GM12878 (cell line): ENCODE measurements at regions not wholly inside any gene's neighbourhood (a gene's known extent, or its start where the extent isn't known, plus 50 kb on each side); places are given as distances from the start of the nearest gene placed in this dataset.

ENCODE experiments used
- EZH2 ChIP-seq: IDR thresholded peaks from 2 replicates; pipeline ENCODE4 v1.6.1; 2012; ENCODE audit warnings: low read depth, mild to moderate bottlenecking, control low read depth, inconsistent platforms, low read length, borderline replicate concordance; ENCODE audit not compliant: control insufficient read depth
- POLR2A ChIP-seq: IDR thresholded peaks from 2 replicates; pipeline ENCODE4 v1.6.1; 2011; ENCODE audit warnings: low read depth, mild to moderate bottlenecking, low read length
- ZNF384 ChIP-seq: IDR thresholded peaks from 2 replicates; pipeline ENCODE4 v1.6.1; 2012; ENCODE audit warnings: low read depth, mild to moderate bottlenecking, low read length, improper control_type of control experiment, borderline replicate concordance
- TF ChIP-seq, protein P1 (sequence below): IDR thresholded peaks from 2 replicates; pipeline ENCODE4 v1.6.1; 2012; ENCODE audit warnings: low read length, inconsistent platforms
- TF ChIP-seq, protein P2 (sequence below): IDR thresholded peaks from 2 replicates; pipeline ENCODE4 v1.6.1; 2012; ENCODE audit warnings: low read depth, low read length, improper control_type of control experiment

DNA sequence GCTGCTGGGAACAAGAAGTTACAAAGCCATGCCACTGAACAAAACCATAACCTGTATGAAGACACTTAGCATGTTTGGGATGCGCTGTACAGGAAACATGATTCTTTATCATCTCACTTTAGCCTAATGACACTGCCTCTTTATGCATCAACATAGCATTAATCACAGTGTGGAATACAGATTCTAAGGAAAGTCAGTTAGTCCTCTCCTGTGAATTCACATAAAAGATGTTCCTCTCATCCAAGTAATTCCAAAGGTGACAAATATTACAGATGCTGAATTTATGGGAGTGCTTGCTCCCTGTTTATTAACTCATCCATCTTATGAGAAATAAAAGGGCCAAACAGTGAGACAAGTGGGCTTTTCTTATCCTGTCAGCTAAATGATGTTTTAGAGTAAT is 1677.7 kb downstream of the EFNA5 start:
- TF ChIP-seq, protein P1, sequence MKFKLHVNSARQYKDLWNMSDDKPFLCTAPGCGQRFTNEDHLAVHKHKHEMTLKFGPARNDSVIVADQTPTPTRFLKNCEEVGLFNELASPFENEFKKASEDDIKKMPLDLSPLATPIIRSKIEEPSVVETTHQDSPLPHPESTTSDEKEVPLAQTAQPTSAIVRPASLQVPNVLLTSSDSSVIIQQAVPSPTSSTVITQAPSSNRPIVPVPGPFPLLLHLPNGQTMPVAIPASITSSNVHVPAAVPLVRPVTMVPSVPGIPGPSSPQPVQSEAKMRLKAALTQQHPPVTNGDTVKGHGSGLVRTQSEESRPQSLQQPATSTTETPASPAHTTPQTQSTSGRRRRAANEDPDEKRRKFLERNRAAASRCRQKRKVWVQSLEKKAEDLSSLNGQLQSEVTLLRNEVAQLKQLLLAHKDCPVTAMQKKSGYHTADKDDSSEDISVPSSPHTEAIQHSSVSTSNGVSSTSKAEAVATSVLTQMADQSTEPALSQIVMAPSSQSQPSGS = no peak
- TF ChIP-seq POLR2A = no peak
- TF ChIP-seq, protein P2, sequence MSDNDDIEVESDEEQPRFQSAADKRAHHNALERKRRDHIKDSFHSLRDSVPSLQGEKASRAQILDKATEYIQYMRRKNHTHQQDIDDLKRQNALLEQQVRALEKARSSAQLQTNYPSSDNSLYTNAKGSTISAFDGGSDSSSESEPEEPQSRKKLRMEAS = no peak
- TF ChIP-seq EZH2 = no peak
- TF ChIP-seq ZNF384 = no peak
